ENCODE measurements at regions not wholly inside any gene's neighbourhood (a gene's known extent, or its start where the extent isn't known, plus 50 kb on each side); places are given as distances from the start of the nearest gene placed in this dataset.

DNA sequence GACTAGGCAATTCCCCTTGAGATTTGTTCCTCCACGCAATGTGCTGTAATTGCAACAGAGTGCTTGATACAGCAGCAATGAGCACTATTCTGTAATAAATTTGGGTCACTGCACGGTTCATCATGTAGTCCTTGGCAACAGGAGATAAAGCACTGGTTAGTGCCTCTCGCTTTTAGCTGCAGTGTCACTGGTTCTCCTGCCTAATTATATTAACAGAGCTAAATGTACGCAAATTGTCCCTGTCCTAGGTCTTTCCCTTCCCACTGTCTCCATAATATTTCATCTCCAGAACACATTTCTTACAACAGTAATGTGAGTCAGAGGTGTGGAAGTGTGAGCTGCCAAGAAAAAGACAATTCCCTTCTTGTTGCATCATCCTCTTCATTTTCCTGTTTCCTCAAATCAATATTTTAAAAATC, 553.1 kb downstream of the ZNF608 start:
- Histone ChIP-seq H3K4me1 (ENCODE audit: control insufficient read depth, insufficient read depth, low read length) (peaks cover 3% of the 10 kb centered on the region; the same call in 1 of the 2 replicates), H3K36me3 (ENCODE audit: control insufficient read depth in 2 of 2, insufficient read depth in 1 of 2, low read length in 2 of 2) (no peaks in the 10 kb centered on the region), H3K27ac (ENCODE audit: extremely low read depth, low read depth, low read length) (no peak overlapping the region), H3K9me3 (ENCODE audit: control insufficient read depth, insufficient read depth, low read depth, low read length) (no peaks in the 10 kb centered on the region), H3K4me3 (ENCODE audit: low read depth, low read length) (no peak overlapping the region)
- POLR2A ChIA-PET = no interaction called here
- CTCF ChIA-PET = interaction anchor here (0.6 kb wide), 1 partner anchor 1503 kb away, joined by 5 read pairs; no protein-coding TSS in a partner anchor
- TF ChIP-seq ZNF791 (tag by site-specific recombination; IDR thresholded peaks at IDR 0.05) (0 out of 2 replicates have a peak, but pooled peaks have one; percentile 7), IKZF3 (tag by site-specific recombination; IDR thresholded peaks at IDR 0.05) (peak; percentile 62; the same call in 1 of the 2 replicates)
- TF ChIP-seq, protein P1, sequence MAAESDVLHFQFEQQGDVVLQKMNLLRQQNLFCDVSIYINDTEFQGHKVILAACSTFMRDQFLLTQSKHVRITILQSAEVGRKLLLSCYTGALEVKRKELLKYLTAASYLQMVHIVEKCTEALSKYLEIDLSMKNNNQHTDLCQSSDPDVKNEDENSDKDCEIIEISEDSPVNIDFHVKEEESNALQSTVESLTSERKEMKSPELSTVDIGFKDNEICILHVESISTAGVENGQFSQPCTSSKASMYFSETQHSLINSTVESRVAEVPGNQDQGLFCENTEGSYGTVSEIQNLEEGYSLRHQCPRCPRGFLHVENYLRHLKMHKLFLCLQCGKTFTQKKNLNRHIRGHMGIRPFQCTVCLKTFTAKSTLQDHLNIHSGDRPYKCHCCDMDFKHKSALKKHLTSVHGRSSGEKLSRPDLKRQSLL (tag by site-specific recombination; IDR thresholded peaks at IDR 0.05) = no peak

GRCh38 chr5:124192716-124193115, 553.7 kb downstream of the ZNF608 start:
- Histone ChIP-seq H3K4me1 (ENCODE audit: control insufficient read depth, insufficient read depth, low read length) (peaks cover 3% of the 10 kb centered on the region; the same call in 1 of the 2 replicates), H3K4me3 (ENCODE audit: low read depth, low read length) (no peak overlapping the region), H3K27ac (ENCODE audit: extremely low read depth, low read depth, low read length) (no peak overlapping the region), H3K9me3 (ENCODE audit: control insufficient read depth, insufficient read depth, low read depth, low read length) (no peaks in the 10 kb centered on the region), H3K36me3 (ENCODE audit: control insufficient read depth in 2 of 2, insufficient read depth in 1 of 2, low read length in 2 of 2) (no peaks in the 10 kb centered on the region)
- POLR2A ChIA-PET = no interaction called here
- TF ChIP-seq ZNF214 (tag by site-specific recombination; IDR thresholded peaks at IDR 0.05; ENCODE audit: borderline replicate concordance) (no peak), ZFP69B (tag by site-specific recombination; IDR thresholded peaks at IDR 0.05) (no peak), ZNF610 (tag by site-specific recombination; IDR thresholded peaks at IDR 0.05; ENCODE audit: borderline replicate concordance) (no peak), ZNF792 (tag by site-specific recombination; IDR thresholded peaks at IDR 0.05) (no peak), ZNF530 (tag by site-specific recombination; IDR thresholded peaks at IDR 0.05; ENCODE audit: low read depth) (no peak), ZNF16 (tag by site-specific recombination; IDR thresholded peaks at IDR 0.05; ENCODE audit: low read depth) (no peak)
- TF ChIP-seq, protein P2, sequence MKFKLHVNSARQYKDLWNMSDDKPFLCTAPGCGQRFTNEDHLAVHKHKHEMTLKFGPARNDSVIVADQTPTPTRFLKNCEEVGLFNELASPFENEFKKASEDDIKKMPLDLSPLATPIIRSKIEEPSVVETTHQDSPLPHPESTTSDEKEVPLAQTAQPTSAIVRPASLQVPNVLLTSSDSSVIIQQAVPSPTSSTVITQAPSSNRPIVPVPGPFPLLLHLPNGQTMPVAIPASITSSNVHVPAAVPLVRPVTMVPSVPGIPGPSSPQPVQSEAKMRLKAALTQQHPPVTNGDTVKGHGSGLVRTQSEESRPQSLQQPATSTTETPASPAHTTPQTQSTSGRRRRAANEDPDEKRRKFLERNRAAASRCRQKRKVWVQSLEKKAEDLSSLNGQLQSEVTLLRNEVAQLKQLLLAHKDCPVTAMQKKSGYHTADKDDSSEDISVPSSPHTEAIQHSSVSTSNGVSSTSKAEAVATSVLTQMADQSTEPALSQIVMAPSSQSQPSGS (tag by site-specific recombination; IDR thresholded peaks at IDR 0.05; ENCODE audit: low read depth) = peak; percentile 57; the same call in 1 of the 2 replicates
- CTCF ChIA-PET = interaction anchor here (0.6 kb wide), 1 partner anchor 1503 kb away, joined by 5 read pairs; no protein-coding TSS in a partner anchor

DNA sequence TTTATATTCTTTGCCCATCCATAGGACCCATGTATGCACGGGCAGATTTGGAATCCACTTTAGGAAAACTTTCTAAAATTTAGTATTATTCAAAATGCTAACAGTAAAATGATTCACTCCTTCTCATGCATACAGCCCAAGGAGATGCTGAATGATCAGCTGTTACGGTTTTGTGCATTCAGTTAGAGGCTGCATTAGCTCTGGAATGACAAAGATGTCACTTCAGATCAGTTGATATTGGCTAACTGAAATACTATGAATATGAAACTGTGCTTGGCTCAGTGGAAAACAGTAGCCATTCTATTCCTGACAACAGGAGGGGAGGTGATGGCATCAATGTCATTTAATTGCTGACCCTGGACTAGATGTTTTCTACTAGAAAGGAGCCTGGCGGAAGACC, 560.7 kb downstream of the ZNF608 start:
- H3K4me1 ChIP-seq (ENCODE audit: control insufficient read depth, insufficient read depth, low read length) = 0 out of 2 replicates have a peak, but pooled peaks cover 1% of the 10 kb centered on the region
- CTCF ChIA-PET = no interaction called here
- no peak overlapping the region for H3K27ac ChIP-seq (ENCODE audit: extremely low read depth, low read depth, low read length)
- no peaks in the 10 kb centered on the region for H3K9me3 ChIP-seq (ENCODE audit: control insufficient read depth, insufficient read depth, low read depth, low read length)
- no peaks in the 10 kb centered on the region for H3K36me3 ChIP-seq (ENCODE audit: control insufficient read depth in 2 of 2, insufficient read depth in 1 of 2, low read length in 2 of 2)
- TF ChIP-seq ZNF571 (tag by site-specific recombination; IDR thresholded peaks at IDR 0.05) (no peak), ZNF324 (tag by site-specific recombination; IDR thresholded peaks at IDR 0.05) (no peak), ZNF112 (tag by site-specific recombination; IDR thresholded peaks at IDR 0.05) (no peak), ZNF555 (tag by site-specific recombination; conservative IDR thresholded peaks at IDR 0.05) (no peak), ZNF639 (tag by site-specific recombination; IDR thresholded peaks at IDR 0.05) (no peak), ZNF280D (tag by site-specific recombination; IDR thresholded peaks at IDR 0.05) (no peak), ZNF658 (tag by site-specific recombination; IDR thresholded peaks at IDR 0.05) (no peak)
- TF ChIP-seq, protein P3, sequence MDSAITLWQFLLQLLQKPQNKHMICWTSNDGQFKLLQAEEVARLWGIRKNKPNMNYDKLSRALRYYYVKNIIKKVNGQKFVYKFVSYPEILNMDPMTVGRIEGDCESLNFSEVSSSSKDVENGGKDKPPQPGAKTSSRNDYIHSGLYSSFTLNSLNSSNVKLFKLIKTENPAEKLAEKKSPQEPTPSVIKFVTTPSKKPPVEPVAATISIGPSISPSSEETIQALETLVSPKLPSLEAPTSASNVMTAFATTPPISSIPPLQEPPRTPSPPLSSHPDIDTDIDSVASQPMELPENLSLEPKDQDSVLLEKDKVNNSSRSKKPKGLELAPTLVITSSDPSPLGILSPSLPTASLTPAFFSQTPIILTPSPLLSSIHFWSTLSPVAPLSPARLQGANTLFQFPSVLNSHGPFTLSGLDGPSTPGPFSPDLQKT (IDR thresholded peaks at IDR 0.05; ENCODE audit: borderline replicate concordance, low read depth, low read length) = no peak
- no peak overlapping the region for H3K4me3 ChIP-seq (ENCODE audit: low read depth, low read length)
- POLR2A ChIA-PET = no interaction called here

Data from HEK293 (cell line).